ENCODE measurements at regions not wholly inside any gene's neighbourhood (a gene's known extent, or its start where the extent isn't known, plus 50 kb on each side); places are given as distances from the start of the nearest gene placed in this dataset.

DNA sequence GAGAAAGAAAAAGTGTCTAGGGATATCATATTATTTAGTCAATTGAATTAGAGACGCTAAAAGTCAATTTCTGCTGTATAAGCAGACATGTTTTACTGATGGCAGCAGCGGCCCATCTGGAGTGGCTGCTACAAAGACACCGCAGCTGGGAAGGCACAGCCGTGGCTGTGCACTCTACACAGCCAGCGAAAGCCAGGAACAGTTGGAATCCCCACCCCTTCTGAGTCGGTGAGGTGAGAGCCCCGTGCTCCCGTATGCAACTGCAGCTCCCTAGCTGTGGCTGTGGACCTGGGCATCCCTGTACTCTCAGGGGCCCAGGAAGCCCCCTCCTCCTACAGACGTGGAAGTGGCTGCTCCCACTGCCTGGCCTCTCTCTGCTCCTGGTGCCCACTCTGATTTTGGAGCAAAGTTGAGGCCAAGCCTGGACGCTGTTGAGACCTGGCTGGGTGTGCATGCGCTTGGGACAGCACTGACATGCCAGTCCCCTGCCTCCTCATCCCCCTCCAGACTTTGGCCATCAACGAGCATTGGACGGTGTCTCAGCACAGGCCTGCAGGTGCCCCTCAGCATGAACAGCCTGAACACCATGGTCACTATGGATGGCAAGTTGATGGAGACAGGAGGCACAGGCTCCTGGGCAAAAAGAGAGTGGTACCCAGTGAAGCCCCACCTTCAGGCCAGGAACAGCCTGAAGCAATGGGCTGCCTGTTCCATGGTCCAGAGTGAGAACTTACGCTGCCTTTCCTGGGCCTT lies 944.0 kb upstream of the MIR17HG start:
- Mint-ChIP-seq H3K27ac (no peak overlapping the region), H3K27me3 (ENCODE audit: low read depth) (no peaks in the 10 kb centered on the region), H3K4me3 (no peak overlapping the region), H3K36me3 (ENCODE audit: insufficient read depth in 2 of 2) (no peaks in the 10 kb centered on the region), H3K4me1 (ENCODE audit: low read depth) (no peaks in the 10 kb centered on the region), H3K9me3 (peaks cover 6 to 9% of the 10 kb centered on the region in 2 donors)
- DNase-seq (no peak), ATAC-seq (replicated peaks in 1 of 2) (no peak)

DNA sequence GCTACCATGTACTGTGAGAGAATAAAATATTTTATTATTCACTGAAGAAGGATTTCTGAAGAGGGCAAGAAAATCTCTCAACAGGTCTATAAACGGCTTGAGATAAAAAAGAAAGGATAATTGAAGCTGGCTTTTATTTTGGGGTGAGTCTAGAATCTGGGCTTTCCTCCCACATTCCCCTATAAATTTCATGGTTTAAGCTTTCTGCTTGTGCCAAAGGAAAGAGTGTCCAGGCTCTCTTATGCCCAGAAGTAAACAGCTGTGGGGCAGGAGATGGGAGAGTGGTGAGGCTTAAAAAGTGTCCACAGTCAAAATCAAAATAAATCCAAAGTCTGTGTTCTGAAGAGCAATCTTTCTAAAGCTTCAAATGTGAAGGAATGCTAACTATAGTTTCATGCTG lies 942.2 kb upstream of the MIR17HG start:
- no peaks in the 10 kb centered on the region for H3K4me1 Mint-ChIP-seq (ENCODE audit: low read depth)
- DNase-seq (no peak), ATAC-seq (replicated peaks in 1 of 2) (no peak)
- peaks cover 5 to 7% of the 10 kb centered on the region in 2 donors for H3K9me3 Mint-ChIP-seq
- H3K36me3 Mint-ChIP-seq (ENCODE audit: insufficient read depth in 2 of 2): no peaks in the 10 kb centered on the region
- H3K27me3 Mint-ChIP-seq (ENCODE audit: low read depth): no peaks in the 10 kb centered on the region
- H3K4me3 Mint-ChIP-seq: no peak overlapping the region
- no peak overlapping the region for H3K27ac Mint-ChIP-seq

DNA sequence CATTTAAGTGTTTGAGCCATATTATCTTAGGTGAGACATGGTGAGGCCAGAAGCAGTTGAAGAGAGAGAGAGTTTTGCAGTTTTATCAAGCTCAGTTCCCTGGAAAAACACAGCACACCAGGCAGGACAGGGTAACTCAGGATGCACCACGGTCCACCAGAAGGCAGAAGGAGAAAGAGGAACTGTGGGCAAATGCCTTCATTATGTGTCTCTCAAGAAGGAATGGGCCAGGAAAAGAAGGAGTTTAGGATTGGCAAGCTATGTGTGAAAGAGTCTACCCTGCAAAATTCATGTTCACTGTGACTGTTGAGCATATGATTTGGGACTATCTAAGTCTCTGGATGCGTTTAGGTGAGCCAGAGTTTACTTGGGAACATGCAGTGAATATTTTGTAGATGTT lies 934.5 kb upstream of the MIR17HG start:
- H3K27ac Mint-ChIP-seq: no peak overlapping the region
- H3K27me3 Mint-ChIP-seq (ENCODE audit: low read depth): no peaks in the 10 kb centered on the region
- no peaks in the 10 kb centered on the region for H3K36me3 Mint-ChIP-seq (ENCODE audit: insufficient read depth in 2 of 2)
- ATAC-seq (replicated peaks in 1 of 2): no peak
- no peaks in the 10 kb centered on the region for H3K4me1 Mint-ChIP-seq (ENCODE audit: low read depth)
- DNase-seq: no peak
- peaks cover 5 to 13% of the 10 kb centered on the region in 2 donors for H3K9me3 Mint-ChIP-seq
- H3K4me3 Mint-ChIP-seq: no peak overlapping the region

DNA sequence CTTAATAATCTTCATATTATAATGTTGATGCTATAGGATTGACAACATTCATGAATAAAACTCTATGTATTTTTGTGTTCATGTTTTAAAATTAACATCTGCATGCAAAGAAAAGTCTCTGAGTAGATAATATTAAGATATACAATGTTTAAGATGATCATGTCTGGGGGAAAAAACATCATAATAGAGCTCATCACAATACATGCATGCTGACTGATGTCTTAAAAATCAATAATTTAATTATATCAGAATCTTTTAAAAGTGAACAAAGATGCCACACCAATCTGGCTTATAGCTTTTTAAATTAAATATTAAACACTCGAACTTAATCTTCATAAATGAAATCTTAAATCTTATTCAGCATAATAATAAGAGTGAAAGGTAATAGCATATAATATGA lies 933.9 kb upstream of the MIR17HG start:
- Mint-ChIP-seq H3K27me3 (ENCODE audit: low read depth) (no peaks in the 10 kb centered on the region), H3K9me3 (peaks cover 3 to 13% of the 10 kb centered on the region in 2 donors), H3K4me1 (ENCODE audit: low read depth) (no peaks in the 10 kb centered on the region), H3K27ac (no peak overlapping the region), H3K36me3 (ENCODE audit: insufficient read depth in 2 of 2) (no peaks in the 10 kb centered on the region), H3K4me3 (no peak overlapping the region)
- ATAC-seq (replicated peaks in 1 of 2): no peak
- no peak for DNase-seq

DNA sequence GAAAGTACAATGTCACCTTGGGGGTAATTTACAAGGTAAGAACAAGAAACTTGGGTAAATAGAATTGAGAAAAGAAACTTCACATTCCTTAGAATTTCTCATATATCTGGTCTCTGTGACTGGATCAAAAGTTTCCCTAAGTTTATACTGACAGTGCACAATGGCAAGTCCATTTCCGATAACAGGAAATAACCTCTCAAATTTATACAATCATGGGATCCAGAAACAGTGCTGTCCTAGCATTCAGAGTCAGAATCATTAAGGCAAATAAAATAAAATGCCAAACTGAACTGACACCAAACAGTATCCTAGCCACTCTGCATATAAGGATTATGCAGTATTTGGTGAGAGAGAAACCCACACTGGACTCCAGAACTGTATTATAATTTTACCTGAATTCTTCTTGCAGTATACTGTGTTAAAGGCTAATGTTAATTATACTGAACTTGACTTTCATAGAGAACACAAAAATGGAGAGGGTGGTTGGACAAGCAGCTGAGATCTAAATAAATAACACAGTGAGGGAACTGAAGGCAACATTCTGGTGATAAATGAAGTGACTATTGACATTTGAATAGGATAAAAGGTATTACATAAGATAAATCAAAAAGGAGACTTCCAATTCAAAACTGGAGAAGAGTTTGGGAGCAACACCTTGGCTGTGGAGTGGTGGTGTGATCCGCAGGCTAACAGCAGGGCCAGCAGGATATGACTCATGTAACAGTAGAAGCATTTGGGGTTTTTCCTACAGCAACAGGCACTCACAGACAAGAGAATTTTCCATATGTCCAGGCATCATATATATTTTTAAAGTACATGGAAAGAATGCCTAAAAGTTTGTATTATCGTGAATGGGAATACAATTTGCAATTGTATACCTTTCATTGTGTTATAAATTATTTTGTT lies 932.5 kb upstream of the MIR17HG start:
- no peak overlapping the region for H3K4me3 Mint-ChIP-seq
- H3K27me3 Mint-ChIP-seq (ENCODE audit: low read depth): no peaks in the 10 kb centered on the region
- H3K9me3 Mint-ChIP-seq: peaks cover 4 to 13% of the 10 kb centered on the region in 2 donors
- H3K27ac Mint-ChIP-seq: no peak overlapping the region
- DNase-seq (no peak), ATAC-seq (replicated peaks in 1 of 2) (no peak)
- no peaks in the 10 kb centered on the region for H3K36me3 Mint-ChIP-seq (ENCODE audit: insufficient read depth in 2 of 2)
- H3K4me1 Mint-ChIP-seq (ENCODE audit: low read depth): no peaks in the 10 kb centered on the region

DNA sequence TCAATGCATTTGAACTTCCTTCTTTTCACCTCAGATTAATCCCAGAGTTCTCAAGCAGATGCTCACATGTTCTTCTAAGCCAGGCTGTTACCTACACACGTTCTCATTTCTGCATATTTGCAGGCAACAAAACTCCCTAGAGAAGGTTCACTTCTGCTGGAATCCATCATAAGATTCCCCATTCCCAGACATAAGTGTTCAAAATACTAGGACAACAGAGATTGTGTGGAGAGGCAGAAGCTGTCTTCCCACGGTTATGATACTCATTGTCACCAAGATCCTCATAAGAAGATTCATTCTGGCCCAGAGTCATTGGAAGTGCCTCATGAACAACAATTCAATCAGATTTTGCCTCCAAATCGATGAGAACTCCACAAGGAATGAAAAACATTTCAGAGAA lies 931.6 kb upstream of the MIR17HG start:
- DNase-seq (no peak), ATAC-seq (replicated peaks in 1 of 2) (no peak)
- no peak overlapping the region for H3K27ac Mint-ChIP-seq

DNA sequence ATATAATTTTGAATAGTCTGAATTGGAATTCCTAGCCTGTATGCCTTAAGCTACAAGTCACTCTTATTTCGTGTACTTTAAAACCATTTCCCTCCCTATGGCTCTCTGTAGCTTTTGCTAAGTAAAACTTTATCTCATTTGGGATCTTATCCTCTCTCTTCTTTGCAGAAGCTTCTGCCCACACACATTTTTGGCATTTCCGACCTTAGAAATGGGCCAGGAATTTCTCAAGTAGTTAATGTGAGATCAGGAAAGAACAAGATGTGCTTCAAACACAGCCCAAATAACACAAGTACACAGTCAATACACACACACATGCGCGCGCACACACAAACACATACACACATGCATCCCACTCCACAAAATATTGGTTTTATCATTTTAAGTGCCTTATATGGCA lies 931.0 kb upstream of the MIR17HG start:
- Mint-ChIP-seq H3K27ac (no peak overlapping the region), H3K4me3 (no peak overlapping the region), H3K9me3 (peaks cover 11 to 12% of the 10 kb centered on the region in 2 donors), H3K36me3 (ENCODE audit: insufficient read depth in 2 of 2) (peaks cover 0 to 3% of the 10 kb centered on the region in 2 donors), H3K4me1 (ENCODE audit: low read depth) (no peaks in the 10 kb centered on the region), H3K27me3 (ENCODE audit: low read depth) (no peaks in the 10 kb centered on the region)
- no peak for ATAC-seq (replicated peaks in 1 of 2)
- no peak for DNase-seq

More for the DNA sequence above, 931.6 kb upstream of the MIR17HG start:
- Mint-ChIP-seq H3K9me3 (peaks cover 11 to 13% of the 10 kb centered on the region in 2 donors), H3K4me1 (ENCODE audit: low read depth) (no peaks in the 10 kb centered on the region), H3K36me3 (ENCODE audit: insufficient read depth in 2 of 2) (peaks cover 0 to 3% of the 10 kb centered on the region in 2 donors), H3K4me3 (no peak overlapping the region), H3K27me3 (ENCODE audit: low read depth) (no peaks in the 10 kb centered on the region)

DNA sequence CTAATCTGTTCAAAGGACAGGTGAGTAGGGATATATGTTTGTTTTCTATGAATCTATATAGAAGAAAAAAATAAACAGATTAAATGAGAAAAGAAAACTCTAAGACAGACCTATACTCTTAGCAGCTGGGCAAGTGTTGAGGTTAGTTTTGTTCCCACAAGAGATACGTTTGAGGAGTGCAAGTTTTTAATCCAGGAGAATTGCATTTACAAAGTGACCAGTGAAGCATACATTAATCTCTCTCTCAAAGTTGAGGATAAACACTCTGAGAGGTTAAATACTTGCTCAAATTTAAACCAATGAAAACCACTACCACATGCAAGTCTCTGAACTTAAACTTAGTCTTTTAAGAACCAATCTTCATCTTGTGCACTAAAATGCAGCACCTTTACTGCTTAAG lies 930.5 kb upstream of the MIR17HG start:
- Mint-ChIP-seq H3K36me3 (ENCODE audit: insufficient read depth in 2 of 2) (peaks cover 0 to 3% of the 10 kb centered on the region in 2 donors), H3K4me3 (no peak overlapping the region), H3K27me3 (ENCODE audit: low read depth) (no peaks in the 10 kb centered on the region), H3K4me1 (ENCODE audit: low read depth) (no peaks in the 10 kb centered on the region), H3K9me3 (peaks cover 11 to 12% of the 10 kb centered on the region in 2 donors), H3K27ac (no peak overlapping the region)
- DNase-seq: no peak
- no peak for ATAC-seq (replicated peaks in 1 of 2)

DNA sequence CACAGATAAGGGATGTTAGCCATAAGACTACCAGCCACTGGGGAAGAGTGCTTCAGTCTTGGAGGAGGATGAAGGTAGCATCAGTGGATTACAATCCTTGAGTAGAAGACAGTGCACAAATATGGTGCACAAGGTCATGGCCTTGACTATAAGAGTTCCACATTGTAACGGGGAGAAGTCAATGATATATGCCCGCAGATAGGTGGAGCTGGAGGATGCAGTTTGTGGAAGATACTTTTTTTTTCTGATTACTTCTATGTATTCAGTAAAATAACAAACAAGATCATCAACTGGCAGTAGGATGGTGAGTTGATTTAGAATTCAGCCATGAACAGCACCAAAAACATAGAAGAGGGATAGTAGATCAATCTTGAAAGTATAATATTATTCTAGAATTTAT lies 926.8 kb upstream of the MIR17HG start:
- DNase-seq: no peak
- H3K4me1 Mint-ChIP-seq (ENCODE audit: low read depth): no peaks in the 10 kb centered on the region
- H3K4me3 Mint-ChIP-seq: no peak overlapping the region
- peaks cover 7 to 8% of the 10 kb centered on the region in 2 donors for H3K9me3 Mint-ChIP-seq
- no peaks in the 10 kb centered on the region for H3K27me3 Mint-ChIP-seq (ENCODE audit: low read depth)
- H3K36me3 Mint-ChIP-seq (ENCODE audit: insufficient read depth in 2 of 2): peaks cover 0 to 3% of the 10 kb centered on the region in 2 donors
- ATAC-seq (replicated peaks in 1 of 2): no peak
- H3K27ac Mint-ChIP-seq: no peak overlapping the region

DNA sequence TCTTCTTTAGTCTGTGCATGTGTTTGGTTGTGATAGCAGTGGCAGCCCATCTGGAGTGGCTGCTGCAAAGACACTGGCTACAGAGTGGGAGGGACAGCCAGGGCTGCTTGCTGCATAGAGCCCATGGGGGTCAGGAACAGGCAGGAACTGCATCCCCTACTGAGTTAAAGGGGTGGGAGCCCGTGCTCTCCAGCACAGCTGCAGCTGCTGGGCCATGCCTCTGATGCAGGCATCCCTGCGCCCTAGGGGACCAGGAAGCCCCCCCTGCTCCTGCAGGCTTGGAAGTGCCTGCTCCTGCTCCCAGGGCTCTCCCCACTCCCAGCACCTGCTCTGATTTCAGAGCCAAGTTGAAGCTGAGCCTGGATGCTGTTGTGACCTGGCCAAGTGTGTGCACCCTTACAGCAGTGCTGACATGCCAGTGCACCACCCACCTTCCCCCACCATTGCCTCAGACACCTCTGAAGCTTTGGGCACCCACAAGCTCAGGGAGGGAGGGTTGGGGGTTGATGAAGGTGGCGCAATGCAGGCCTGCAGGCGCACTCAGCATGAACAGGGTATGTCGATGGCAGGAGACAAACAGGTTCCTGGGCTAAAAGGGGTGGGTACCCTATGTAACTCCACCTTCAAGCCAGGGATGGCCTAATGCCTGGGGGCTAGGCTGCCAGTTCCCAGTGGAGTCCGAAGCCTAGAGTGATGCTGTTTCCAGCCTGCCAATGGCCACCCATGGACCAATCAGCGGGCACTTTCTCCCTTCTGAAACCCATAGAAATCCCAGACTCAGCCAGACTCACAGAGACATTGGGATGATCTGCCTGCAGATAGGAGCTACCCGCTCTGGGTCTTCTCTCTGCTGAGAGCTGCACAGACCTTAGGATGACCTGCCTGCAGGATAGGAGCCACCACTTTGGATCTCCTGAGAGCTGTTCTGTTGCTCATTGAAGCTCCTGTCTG lies 919.9 kb upstream of the MIR17HG start:
- no peak overlapping the region for H3K4me3 Mint-ChIP-seq
- peaks cover 3 to 5% of the 10 kb centered on the region in 2 donors for H3K9me3 Mint-ChIP-seq
- no peak overlapping the region for H3K27ac Mint-ChIP-seq
- DNase-seq (no peak), ATAC-seq (replicated peaks in 1 of 2) (no peak)
- no peaks in the 10 kb centered on the region for H3K4me1 Mint-ChIP-seq (ENCODE audit: low read depth)
- no peaks in the 10 kb centered on the region for H3K36me3 Mint-ChIP-seq (ENCODE audit: insufficient read depth in 2 of 2)
- no peaks in the 10 kb centered on the region for H3K27me3 Mint-ChIP-seq (ENCODE audit: low read depth)

DNA sequence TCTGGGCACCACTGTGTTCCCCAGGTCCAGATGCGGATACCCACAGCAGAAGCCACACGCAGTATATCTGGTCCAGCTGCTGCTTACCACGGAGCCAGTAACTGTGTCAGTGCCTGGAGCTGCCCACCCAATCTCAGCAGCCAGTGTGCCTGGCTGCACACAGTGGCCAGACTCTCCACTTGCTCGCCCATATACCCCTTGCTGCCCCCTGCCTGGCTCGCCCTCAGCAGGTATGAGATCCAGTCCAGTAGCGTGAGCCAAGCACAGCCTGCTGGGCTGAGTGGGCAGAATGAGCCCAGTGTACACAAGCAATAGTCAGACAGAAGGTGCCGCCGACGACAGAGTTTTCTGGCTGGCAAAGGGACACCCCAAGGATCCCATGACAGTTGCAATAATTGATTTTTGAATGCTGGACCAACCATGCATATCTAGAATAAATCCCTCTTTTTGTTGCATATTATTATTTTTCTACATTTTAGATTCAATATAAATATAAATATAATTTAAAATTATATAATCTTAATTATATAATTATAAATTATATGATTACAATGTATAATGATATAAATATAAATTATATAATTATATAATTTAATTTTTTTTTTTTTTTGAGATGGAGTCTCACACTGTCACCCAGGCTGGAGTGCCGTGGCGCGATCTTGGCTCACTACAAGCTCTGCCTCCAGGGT lies 918.8 kb upstream of the MIR17HG start:
- ATAC-seq (replicated peaks in 1 of 2) (no peak), DNase-seq (no peak)
- Mint-ChIP-seq H3K4me1 (ENCODE audit: low read depth) (no peaks in the 10 kb centered on the region), H3K27ac (no peak overlapping the region), H3K9me3 (peaks cover 3 to 5% of the 10 kb centered on the region in 2 donors), H3K27me3 (ENCODE audit: low read depth) (no peaks in the 10 kb centered on the region), H3K36me3 (ENCODE audit: insufficient read depth in 2 of 2) (no peaks in the 10 kb centered on the region), H3K4me3 (no peak overlapping the region)

DNA sequence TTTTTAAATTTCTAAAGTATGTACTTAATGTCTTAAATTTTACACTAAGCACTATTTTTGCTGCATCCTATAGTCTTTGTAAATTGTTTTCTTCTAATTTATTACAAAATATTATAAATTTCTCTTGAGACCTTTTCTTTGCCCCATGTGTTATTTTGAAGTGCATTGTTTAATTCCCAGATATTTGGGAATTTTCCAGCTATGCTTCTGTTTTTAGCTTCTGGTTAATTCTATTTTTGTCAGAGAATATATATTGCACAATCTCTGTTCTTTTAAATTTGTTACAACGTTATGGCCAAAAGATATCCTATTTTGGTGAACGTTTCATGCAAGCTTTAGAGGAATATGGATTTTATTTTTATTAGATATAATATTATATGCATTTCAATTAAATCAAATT lies 917.4 kb upstream of the MIR17HG start:
- DNase-seq (no peak), ATAC-seq (replicated peaks in 1 of 2) (no peak)
- no peak overlapping the region for H3K27ac Mint-ChIP-seq
- no peak overlapping the region for H3K4me3 Mint-ChIP-seq
- peaks cover 3% of the 10 kb centered on the region in 2 donors for H3K9me3 Mint-ChIP-seq
- H3K27me3 Mint-ChIP-seq (ENCODE audit: low read depth): no peaks in the 10 kb centered on the region
- H3K4me1 Mint-ChIP-seq (ENCODE audit: low read depth): no peaks in the 10 kb centered on the region
- H3K36me3 Mint-ChIP-seq (ENCODE audit: insufficient read depth in 2 of 2): no peaks in the 10 kb centered on the region
